Chondrocyte (in vitro differentiated cells): ENCODE measurements at regions not wholly inside any gene's neighbourhood (a gene's known extent, or its start where the extent isn't known, plus 50 kb on each side); places are given as distances from the start of the nearest gene placed in this dataset.

Experiments
- DNase-seq: peaks from one replicate; pipeline ENCODE4 v3.0.0; 2021; ENCODE audit warnings: mixed read lengths, low spot score
- H3K27ac Mint-ChIP-seq: one replicate; pipeline ENCODE4 v1.8.0; 2021; ENCODE audit warnings: mild to moderate bottlenecking, moderate library complexity, mixed read lengths; ENCODE audit not compliant: unreplicated experiment
- H3K27me3 Mint-ChIP-seq: 2 replicates; pipeline ENCODE4 v1.8.0; 2021; ENCODE audit warnings: low read depth, mixed read lengths
- H3K36me3 Mint-ChIP-seq: 2 replicates; pipeline ENCODE4 v1.8.0; 2021; ENCODE audit warnings: low read depth, mixed read lengths
- H3K4me1 Mint-ChIP-seq: 2 replicates; pipeline ENCODE4 v1.8.0; 2021; ENCODE audit warnings: low read depth, mild to moderate bottlenecking, mixed read lengths
- H3K4me3 Mint-ChIP-seq: one replicate; pipeline ENCODE4 v1.8.0; 2021; ENCODE audit warnings: mild to moderate bottlenecking, moderate library complexity, mixed read lengths; ENCODE audit not compliant: unreplicated experiment
- H3K9me3 Mint-ChIP-seq: 2 replicates; pipeline ENCODE4 v1.8.0; 2021; ENCODE audit warnings: low read depth, mixed read lengths
- TF ChIP-seq, protein P1 (sequence below): fragments of 200-600 bp; sonication (generic); IDR thresholded peaks from 2 replicates; pipeline ENCODE4 v1.5.0; 2021; ENCODE audit warnings: antibody characterized with exemption, mild to moderate bottlenecking, moderate library complexity

DNA sequence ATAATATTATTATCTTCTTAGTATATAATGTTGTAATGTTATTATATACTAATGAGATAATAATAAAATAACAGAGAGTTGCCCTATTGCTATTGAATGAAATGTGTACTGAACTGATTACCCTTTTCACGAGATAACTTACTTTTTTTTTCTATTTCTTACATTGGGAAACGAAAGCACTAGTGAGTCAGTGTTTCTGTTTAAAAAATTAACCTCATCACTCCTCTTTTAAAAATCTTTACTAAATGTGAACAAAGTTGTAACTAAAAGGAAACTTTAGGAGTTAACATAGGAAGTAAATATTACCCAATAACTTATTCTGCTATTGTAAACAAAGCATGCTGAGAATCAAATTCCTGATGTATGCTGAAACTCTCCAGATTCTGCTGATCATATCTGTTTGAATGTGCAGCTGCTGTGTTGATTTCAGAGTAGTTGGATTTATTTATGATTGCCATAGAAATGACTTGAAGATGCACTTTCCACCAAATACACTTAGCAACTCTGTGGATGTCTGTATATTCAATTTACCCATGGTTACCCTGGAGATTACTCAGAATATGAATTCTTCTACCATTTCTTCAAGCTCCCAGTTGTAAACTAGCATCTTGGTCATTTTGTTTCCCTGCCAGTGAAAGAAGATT, 523.4 kb downstream of the TENT5A start:
- no peak for DNase-seq
- Mint-ChIP-seq H3K4me1 (peaks cover 5% of the 10 kb centered on the region), H3K27ac (no peak overlapping the region), H3K36me3 (no peaks in the 10 kb centered on the region), H3K27me3 (peaks cover 6% of the 10 kb centered on the region), H3K9me3 (no peaks in the 10 kb centered on the region), H3K4me3 (no peak overlapping the region)
- TF ChIP-seq, protein P1, sequence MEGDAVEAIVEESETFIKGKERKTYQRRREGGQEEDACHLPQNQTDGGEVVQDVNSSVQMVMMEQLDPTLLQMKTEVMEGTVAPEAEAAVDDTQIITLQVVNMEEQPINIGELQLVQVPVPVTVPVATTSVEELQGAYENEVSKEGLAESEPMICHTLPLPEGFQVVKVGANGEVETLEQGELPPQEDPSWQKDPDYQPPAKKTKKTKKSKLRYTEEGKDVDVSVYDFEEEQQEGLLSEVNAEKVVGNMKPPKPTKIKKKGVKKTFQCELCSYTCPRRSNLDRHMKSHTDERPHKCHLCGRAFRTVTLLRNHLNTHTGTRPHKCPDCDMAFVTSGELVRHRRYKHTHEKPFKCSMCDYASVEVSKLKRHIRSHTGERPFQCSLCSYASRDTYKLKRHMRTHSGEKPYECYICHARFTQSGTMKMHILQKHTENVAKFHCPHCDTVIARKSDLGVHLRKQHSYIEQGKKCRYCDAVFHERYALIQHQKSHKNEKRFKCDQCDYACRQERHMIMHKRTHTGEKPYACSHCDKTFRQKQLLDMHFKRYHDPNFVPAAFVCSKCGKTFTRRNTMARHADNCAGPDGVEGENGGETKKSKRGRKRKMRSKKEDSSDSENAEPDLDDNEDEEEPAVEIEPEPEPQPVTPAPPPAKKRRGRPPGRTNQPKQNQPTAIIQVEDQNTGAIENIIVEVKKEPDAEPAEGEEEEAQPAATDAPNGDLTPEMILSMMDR, result no peak

DNA sequence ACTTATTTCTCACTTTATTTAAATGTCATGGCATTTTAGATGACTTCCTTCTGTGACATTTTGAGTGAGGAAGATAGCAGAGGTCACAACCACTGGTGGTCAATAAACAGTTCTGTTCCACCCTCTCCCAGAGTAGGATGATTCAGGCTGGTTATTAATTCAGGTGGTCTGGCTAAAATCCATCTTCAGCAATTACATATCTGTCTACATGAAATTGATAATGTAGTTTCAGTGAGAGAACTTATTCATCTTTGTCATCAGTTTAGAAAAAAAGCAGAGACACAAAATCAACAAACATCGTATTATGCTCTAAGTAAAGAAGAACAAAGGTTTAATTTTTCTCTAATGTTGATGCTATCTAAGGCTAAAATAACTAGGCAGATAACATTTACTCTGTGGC, 525.5 kb downstream of the TENT5A start:
- Mint-ChIP-seq H3K36me3 (no peaks in the 10 kb centered on the region), H3K4me3 (no peak overlapping the region), H3K4me1 (peaks cover 9% of the 10 kb centered on the region), H3K27ac (no peak overlapping the region), H3K9me3 (no peaks in the 10 kb centered on the region), H3K27me3 (peaks cover 6% of the 10 kb centered on the region)
- DNase-seq, result no peak
- TF ChIP-seq, protein P1, result no peak

DNA sequence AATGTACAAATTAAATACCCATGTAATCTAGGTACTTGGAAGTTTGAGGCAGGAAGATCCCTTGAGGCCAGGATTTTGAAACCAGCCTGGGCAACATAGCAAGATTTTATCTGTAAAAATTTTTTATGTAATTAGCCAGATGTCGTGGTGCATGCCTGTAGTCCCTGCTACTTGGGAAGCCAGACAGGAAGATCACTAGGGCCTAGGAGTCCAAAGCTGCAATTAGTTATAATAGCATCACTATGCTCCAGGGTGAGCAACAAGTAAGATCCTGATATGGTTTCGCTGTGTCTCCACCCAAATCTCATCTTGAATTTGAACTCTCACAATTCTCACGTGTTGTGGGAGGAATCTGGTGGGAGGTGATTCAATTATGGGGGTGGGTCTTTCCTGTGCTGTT, 535.8 kb downstream of the TENT5A start:
- Mint-ChIP-seq H3K27ac (no peak overlapping the region), H3K27me3 (peaks cover 2% of the 10 kb centered on the region), H3K4me3 (no peak overlapping the region), H3K4me1 (peaks cover 15% of the 10 kb centered on the region), H3K9me3 (peaks cover 11% of the 10 kb centered on the region), H3K36me3 (peaks cover 3% of the 10 kb centered on the region)
- TF ChIP-seq, protein P1, result no peak
- DNase-seq, result no peak

DNA sequence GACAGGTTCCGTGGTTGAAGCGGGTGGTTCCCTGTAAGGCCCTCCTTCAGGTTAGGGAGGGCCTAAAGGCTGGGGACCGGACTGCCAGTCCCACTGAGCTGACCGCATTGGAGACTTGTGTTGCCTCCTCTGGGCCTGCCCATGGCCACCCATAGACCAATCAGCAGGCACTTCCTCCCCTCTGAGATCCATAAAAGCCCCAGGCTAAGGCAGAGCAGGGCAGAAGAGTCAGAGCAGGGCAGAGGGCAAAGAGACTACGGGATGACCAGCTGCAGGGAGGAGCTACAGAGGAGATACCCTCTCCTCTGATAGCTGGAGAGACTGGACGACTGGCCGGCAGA, 537.4 kb downstream of the TENT5A start:
- Mint-ChIP-seq H3K4me3 (no peak overlapping the region), H3K4me1 (peaks cover 8% of the 10 kb centered on the region), H3K27me3 (peaks cover 4% of the 10 kb centered on the region), H3K36me3 (peaks cover 6% of the 10 kb centered on the region), H3K9me3 (peaks cover 8% of the 10 kb centered on the region), H3K27ac (no peak overlapping the region)
- TF ChIP-seq, protein P1, result no peak
- DNase-seq, result no peak

DNA sequence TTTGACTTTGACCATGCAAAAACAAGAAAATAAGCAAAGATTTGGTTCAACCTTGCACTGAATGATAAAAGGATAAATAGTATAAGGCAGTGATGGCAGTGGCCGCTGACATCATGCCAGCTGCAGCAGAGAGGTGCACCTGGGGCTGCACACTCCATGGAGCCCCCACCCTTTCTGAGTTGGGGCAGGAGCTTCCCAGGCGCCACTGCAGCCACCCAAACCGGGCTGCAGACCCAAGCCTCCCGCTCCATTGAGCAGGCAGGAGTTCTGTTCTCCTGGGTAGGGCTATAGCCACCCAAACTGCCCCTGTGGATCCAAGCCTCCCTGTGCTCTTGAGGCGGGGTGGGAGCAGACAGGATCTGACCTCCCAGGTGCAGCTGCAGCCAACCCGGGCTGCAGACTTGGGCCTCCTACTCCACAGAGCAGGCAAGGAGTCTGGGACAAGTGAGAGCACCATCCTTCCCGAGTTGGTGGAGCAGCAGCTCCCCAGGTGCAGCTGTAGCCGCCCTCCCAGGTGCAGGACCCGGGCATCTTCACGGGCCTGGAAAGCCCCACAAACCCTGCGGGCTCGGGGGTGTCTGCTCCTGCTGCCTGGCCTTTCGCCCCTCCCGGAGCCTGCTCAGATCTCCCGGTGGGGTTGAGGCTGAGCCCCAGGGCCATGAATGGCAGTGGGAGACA, 537.9 kb downstream of the TENT5A start:
- peaks cover 3% of the 10 kb centered on the region for H3K4me1 Mint-ChIP-seq
- TF ChIP-seq, protein P1, result no peak
- H3K27ac Mint-ChIP-seq, result no peak overlapping the region
- H3K27me3 Mint-ChIP-seq, result peaks cover 4% of the 10 kb centered on the region
- H3K36me3 Mint-ChIP-seq, result peaks cover 6% of the 10 kb centered on the region
- DNase-seq, result peak; percentile 74
- no peak overlapping the region for H3K4me3 Mint-ChIP-seq
- peaks cover 8% of the 10 kb centered on the region for H3K9me3 Mint-ChIP-seq
